IPS-11a (cell line): ENCODE measurements at regions not wholly inside any gene's neighbourhood (a gene's known extent, or its start where the extent isn't known, plus 50 kb on each side); places are given as distances from the start of the nearest gene placed in this dataset.

Experiments used
- H3K4me3 ChIP-seq: one replicate; pipeline ENCODE4 v1.5.1; 2013; ENCODE audit warnings: low read depth, low read length, control low read depth

- H3K4me3 ChIP-seq = no peak overlapping the region
These were observed 153.2 kb downstream of the RTP5 start for GRCh38 chr2:242022550-242023290.

GRCh38 chr2:242024751-242025355 is 155.3 kb downstream of the RTP5 start:
- H3K4me3 ChIP-seq = no peak overlapping the region

GRCh38 chr2:242027676-242028450 is 158.3 kb downstream of the RTP5 start:
- H3K4me3 ChIP-seq = no peak overlapping the region

- H3K4me3 ChIP-seq = no peak overlapping the region
These were observed 160.1 kb downstream of the RTP5 start for GRCh38 chr2:242029422-242030225.

GRCh38 chr2:242030226-242030575 is 160.7 kb downstream of the RTP5 start:
- H3K4me3 ChIP-seq = no peak overlapping the region

GRCh38 chr2:242030858-242031257 is 161.3 kb downstream of the RTP5 start:
- H3K4me3 ChIP-seq = no peak overlapping the region

GRCh38 chr2:242031481-242032019 is 162.0 kb downstream of the RTP5 start:
- no peak overlapping the region for H3K4me3 ChIP-seq

GRCh38 chr2:242032780-242033656 is 163.5 kb downstream of the RTP5 start:
- no peak overlapping the region for H3K4me3 ChIP-seq

- no peak overlapping the region for H3K4me3 ChIP-seq
These were observed 164.6 kb downstream of the RTP5 start for GRCh38 chr2:242034138-242034537.

GRCh38 chr2:242034996-242035814 is 165.7 kb downstream of the RTP5 start:
- H3K4me3 ChIP-seq = no peak overlapping the region

GRCh38 chr2:242035858-242036652 is 166.5 kb downstream of the RTP5 start:
- no peak overlapping the region for H3K4me3 ChIP-seq

GRCh38 chr2:242036653-242036950 is 167.1 kb downstream of the RTP5 start:
- H3K4me3 ChIP-seq = no peak overlapping the region

- H3K4me3 ChIP-seq = no peak overlapping the region
These were observed 168.8 kb downstream of the RTP5 start for GRCh38 chr2:242038166-242038927.

- no peak overlapping the region for H3K4me3 ChIP-seq
These were observed 169.4 kb downstream of the RTP5 start for GRCh38 chr2:242038928-242039341.

GRCh38 chr2:242040303-242040655 is 170.8 kb downstream of the RTP5 start:
- H3K4me3 ChIP-seq = no peak overlapping the region

GRCh38 chr2:242040681-242041080 is 171.2 kb downstream of the RTP5 start:
- no peak overlapping the region for H3K4me3 ChIP-seq

- no peak overlapping the region for H3K4me3 ChIP-seq
These were observed 172.3 kb downstream of the RTP5 start for GRCh38 chr2:242041816-242042215.
